Immature natural killer cell (primary cell): ENCODE measurements at regions not wholly inside any gene's neighbourhood (a gene's known extent, or its start where the extent isn't known, plus 50 kb on each side); places are given as distances from the start of the nearest gene placed in this dataset.

Experiments
- DNase-seq, 3 donors: peaks; one replicate each; pipeline ENCODE4 v3.0.0; 2022; ENCODE audit warnings: mixed read lengths in 1 of 3
- H3K27ac Mint-ChIP-seq, 6 donors: one replicate each; pipeline ENCODE4 v1.8.0; 2020; ENCODE audit warnings: mixed read lengths in 6 of 6, mild to moderate bottlenecking in 5 of 6, inconsistent platforms in 4 of 6, moderate library complexity in 3 of 6
- H3K27me3 Mint-ChIP-seq, 3 donors: one replicate each; pipeline ENCODE4 v1.8.0; 2020 to 2021; ENCODE audit warnings: low read depth in 3 of 3, mild to moderate bottlenecking in 3 of 3, mixed read lengths in 3 of 3, moderate library complexity in 3 of 3, inconsistent platforms in 1 of 3
- H3K36me3 Mint-ChIP-seq, 3 donors: one replicate each; pipeline ENCODE4 v1.8.0; 2020; ENCODE audit warnings: mixed read lengths in 3 of 3, inconsistent platforms in 2 of 3, mild to moderate bottlenecking in 2 of 3
- H3K4me1 Mint-ChIP-seq, 2 donors: one replicate each; pipeline ENCODE4 v1.8.0; 2020; ENCODE audit warnings: inconsistent platforms in 2 of 2, mild to moderate bottlenecking in 2 of 2, mixed read lengths in 2 of 2, moderate library complexity in 1 of 2
- H3K4me3 Mint-ChIP-seq, 5 donors: one replicate each; pipeline ENCODE4 v1.8.0; 2020; ENCODE audit warnings: mild to moderate bottlenecking in 5 of 5, mixed read lengths in 5 of 5, inconsistent platforms in 3 of 5, moderate library complexity in 3 of 5
- H3K9me3 Mint-ChIP-seq, 6 donors: one replicate each; pipeline ENCODE4 v1.8.0; 2020; ENCODE audit warnings: mild to moderate bottlenecking in 6 of 6, mixed read lengths in 6 of 6, inconsistent platforms in 4 of 6, moderate library complexity in 3 of 6

DNA sequence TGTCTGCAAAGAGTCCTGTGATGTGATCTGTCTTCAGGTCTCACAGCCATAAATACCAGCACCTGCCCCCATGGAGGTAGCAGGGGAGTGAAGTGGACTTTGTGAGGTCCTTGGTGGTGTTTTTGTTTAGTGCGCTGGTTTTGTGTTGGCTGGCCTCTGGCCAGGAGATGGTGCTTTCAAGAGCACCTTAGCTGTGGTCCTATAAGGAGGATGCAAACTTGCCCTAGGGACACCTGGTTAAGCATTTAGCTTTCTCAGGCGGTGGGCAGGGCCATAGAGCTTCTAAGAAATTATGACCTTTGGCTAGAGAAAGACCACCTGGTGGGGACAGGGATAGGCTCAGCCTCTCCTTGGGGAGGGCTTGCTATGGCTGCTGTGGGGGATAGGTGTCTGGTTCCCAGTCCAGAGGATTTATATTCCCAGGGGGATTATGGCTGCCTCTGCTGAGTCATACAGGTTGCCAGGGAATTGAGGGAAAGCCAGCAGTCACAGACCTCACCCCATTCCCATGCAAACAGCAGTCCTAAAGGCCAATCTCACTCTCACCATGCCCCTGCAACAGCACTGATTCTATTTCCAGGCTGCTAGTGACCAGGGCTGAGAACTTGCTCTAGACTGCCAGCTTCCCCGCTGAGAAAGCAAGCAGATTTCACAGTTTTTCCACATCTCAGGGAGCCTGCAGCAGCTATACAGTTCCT lies 259.3 kb downstream of the TFAP2B start:
- no peaks in the 10 kb centered on the region for H3K4me1 Mint-ChIP-seq
- H3K27me3 Mint-ChIP-seq: peaks cover 0 to 2% (median 2%) of the 10 kb centered on the region in 3 donors
- no peaks in the 10 kb centered on the region for H3K36me3 Mint-ChIP-seq
- DNase-seq: no peak
- no peak overlapping the region for H3K27ac Mint-ChIP-seq
- H3K4me3 Mint-ChIP-seq: no peak overlapping the region
- peaks cover 5 to 42% (median 14%) of the 10 kb centered on the region in 6 donors for H3K9me3 Mint-ChIP-seq

DNA sequence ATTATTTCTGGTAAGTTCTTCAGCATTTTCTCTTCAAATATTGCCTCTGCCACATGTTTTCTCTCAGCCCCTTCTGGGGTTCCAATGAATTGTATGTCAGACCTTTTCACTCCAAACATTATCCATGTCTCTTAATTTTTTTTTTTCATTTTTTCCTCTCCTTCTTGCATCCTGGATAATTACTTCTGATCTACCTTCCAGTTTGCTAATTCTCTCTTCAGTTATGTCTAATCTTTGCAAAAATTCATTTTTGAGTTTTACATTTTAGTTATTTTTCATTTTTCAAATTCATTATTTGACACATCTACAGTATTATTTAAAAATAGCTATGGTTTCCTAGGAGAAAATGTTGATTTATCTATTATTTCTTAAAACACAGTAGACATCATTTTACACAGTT lies 271.7 kb downstream of the TFAP2B start:
- Mint-ChIP-seq H3K36me3 (no peaks in the 10 kb centered on the region), H3K27me3 (no peaks in the 10 kb centered on the region), H3K4me1 (no peaks in the 10 kb centered on the region), H3K27ac (no peak overlapping the region), H3K9me3 (peaks cover 6 to 30% (median 12%) of the 10 kb centered on the region in 6 donors), H3K4me3 (no peak overlapping the region)
- DNase-seq: no peak

DNA sequence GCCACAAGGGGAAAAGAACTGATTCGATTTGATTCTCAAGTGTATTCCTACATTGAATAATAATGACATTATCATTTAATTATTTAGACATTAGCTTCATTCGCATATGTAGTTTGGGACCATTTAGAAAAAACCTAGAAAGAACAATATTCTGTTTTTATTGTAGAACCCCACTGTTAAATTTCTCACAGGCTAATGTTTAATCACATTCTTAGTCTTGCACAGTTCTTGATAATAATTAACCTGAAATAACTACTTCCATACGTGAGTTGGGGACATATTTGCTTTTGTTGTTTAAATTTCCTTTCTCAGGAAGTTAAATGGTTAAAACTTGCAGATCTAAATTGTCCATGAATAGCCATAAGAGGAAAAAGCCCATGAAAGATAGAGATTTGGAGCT lies 275.2 kb downstream of the TFAP2B start:
- H3K36me3 Mint-ChIP-seq: no peaks in the 10 kb centered on the region

DNA sequence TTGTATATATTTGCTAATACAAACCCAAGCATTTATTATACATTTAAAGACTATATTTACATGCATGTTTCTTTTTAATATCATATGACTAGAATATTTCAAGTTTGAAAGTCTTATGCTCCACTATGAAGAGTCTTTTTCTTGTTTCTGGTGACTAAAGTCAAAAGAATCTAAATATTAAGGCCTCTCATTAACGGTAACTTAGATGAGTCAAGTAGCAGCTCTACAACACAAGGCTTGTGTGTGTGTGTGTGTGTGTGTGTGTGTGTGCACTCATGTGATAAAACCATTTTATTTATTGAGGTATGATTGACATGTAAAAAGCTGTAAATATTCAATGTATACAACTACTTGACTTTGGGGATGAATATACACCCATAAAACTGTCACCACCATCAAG lies 275.6 kb downstream of the TFAP2B start:
- H3K9me3 Mint-ChIP-seq: peaks cover 4 to 37% (median 14%) of the 10 kb centered on the region in 6 donors
- no peak overlapping the region for H3K27ac Mint-ChIP-seq
- H3K4me3 Mint-ChIP-seq: no peak overlapping the region
- DNase-seq: no peak
- H3K4me1 Mint-ChIP-seq: no peaks in the 10 kb centered on the region
- no peaks in the 10 kb centered on the region for H3K27me3 Mint-ChIP-seq
- no peaks in the 10 kb centered on the region for H3K36me3 Mint-ChIP-seq

More for the DNA sequence above, 275.2 kb downstream of the TFAP2B start:
- peaks cover 4 to 33% (median 13%) of the 10 kb centered on the region in 6 donors for H3K9me3 Mint-ChIP-seq
- no peaks in the 10 kb centered on the region for H3K27me3 Mint-ChIP-seq
- H3K4me1 Mint-ChIP-seq: no peaks in the 10 kb centered on the region
- no peak overlapping the region for H3K27ac Mint-ChIP-seq
- H3K4me3 Mint-ChIP-seq: no peak overlapping the region
- DNase-seq: no peak

DNA sequence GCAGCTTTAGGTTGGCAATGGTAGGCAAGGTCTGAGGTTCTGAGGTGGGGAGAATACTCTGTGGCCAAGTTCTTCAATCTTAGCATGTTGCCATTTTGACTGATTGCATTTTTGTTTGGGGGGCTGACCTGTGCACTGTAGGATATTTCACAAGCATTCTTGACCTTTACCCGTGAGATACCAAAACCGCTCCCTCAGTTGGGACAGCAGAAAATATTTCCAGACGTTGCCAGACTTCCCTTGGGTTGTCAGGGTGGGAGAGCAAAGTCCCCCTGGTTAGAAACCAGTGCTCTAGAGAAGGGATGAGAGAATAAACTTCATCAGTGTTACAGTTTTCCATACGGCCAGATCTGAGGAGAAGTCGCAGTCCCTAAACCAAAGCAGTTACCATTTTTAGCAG lies 279.6 kb downstream of the TFAP2B start:
- DNase-seq: no peak
- H3K4me1 Mint-ChIP-seq: no peaks in the 10 kb centered on the region
- H3K27me3 Mint-ChIP-seq: no peaks in the 10 kb centered on the region
- H3K27ac Mint-ChIP-seq: no peak overlapping the region
- H3K4me3 Mint-ChIP-seq: no peak overlapping the region
- H3K36me3 Mint-ChIP-seq: no peaks in the 10 kb centered on the region
- H3K9me3 Mint-ChIP-seq: peaks cover 0 to 21% (median 12%) of the 10 kb centered on the region in 6 donors

DNA sequence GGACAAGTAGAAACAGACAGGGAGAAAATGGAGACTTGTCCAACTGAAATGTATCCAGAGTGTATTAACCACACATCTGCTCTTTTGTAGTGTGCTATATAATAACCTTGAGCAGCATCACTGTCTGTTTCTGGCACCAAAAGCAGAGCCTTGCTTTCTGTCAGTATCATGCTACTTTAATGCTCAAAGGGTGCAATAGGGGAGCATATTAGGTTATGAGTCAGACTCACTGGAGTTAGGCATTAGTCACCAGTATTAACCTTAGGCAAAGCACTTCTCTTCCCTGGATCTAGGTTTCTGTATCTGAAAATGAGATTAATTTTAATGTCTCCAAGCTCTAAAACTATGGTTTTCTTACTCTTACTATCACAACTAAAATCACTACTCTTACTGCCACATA lies 280.1 kb downstream of the TFAP2B start:
- no peak overlapping the region for H3K4me3 Mint-ChIP-seq
- H3K27ac Mint-ChIP-seq: no peak overlapping the region
- no peak for DNase-seq
- peaks cover 0 to 17% (median 11%) of the 10 kb centered on the region in 6 donors for H3K9me3 Mint-ChIP-seq
- H3K27me3 Mint-ChIP-seq: no peaks in the 10 kb centered on the region
- no peaks in the 10 kb centered on the region for H3K36me3 Mint-ChIP-seq
- H3K4me1 Mint-ChIP-seq: no peaks in the 10 kb centered on the region

DNA sequence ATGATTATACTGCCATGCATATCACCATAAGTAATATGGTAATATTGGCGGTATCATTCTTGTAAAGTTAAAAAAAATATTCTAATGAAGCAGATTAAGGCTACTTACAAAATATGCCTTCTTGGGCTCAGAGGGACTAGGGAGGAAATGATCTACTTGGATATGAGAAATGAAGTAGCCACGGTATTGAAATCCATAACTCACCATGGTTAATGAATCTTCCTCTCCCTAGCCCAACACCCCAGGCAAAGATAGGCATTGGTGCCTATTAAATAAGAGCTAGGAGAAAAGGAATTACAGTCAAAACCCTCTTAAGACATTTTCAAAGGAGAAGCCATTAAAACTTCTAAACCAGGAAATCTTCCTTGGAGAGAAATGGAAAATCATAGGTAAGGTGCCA lies 280.5 kb downstream of the TFAP2B start:
- H3K27me3 Mint-ChIP-seq: no peaks in the 10 kb centered on the region
- no peak overlapping the region for H3K27ac Mint-ChIP-seq
- peaks cover 0 to 17% (median 11%) of the 10 kb centered on the region in 6 donors for H3K9me3 Mint-ChIP-seq
- H3K4me3 Mint-ChIP-seq: no peak overlapping the region
- no peak for DNase-seq
- no peaks in the 10 kb centered on the region for H3K4me1 Mint-ChIP-seq
- H3K36me3 Mint-ChIP-seq: no peaks in the 10 kb centered on the region

DNA sequence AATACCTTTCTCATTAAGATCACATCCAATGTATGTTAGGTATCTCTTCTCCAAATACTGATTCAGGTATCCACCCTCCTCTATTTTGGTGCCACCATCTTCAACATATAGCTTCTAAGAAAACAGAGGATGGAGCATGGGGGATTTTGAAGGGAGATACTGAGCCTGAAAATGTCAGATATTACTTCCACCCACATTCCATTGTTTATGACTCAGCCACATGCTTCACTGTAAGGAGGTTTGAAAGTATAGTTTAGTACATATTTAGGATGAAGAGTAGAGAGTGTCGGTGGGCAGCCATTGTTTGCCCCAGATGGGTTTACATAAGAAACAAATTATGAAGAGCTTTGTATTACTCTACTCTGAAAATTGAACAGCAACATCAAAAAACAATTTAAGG lies 286.7 kb downstream of the TFAP2B start:
- DNase-seq: no peak
- Mint-ChIP-seq H3K27ac (no peak overlapping the region), H3K4me3 (no peak overlapping the region), H3K4me1 (no peaks in the 10 kb centered on the region), H3K9me3 (peaks cover 4 to 24% (median 14%) of the 10 kb centered on the region in 6 donors), H3K27me3 (no peaks in the 10 kb centered on the region), H3K36me3 (no peaks in the 10 kb centered on the region)

DNA sequence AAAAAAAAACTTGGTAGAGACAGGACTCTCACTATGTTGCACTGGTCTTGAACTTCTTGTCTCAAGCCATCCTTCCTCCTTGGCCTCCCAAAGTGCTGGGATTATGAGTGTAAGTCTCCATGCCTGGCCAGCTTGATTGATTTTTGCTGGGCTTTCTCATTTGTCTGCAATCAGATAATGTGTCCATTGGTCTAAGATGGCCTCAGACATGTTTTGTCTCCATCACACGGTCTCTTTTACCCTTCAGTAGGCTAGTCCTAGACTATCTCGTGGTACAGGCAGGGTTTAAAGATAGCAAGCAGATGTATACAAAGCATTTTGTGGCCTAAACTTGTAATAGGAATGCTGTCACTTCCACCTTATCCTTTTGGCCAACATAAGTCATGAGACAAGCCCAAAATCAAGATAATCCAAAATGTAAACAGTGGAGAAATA lies 289.1 kb downstream of the TFAP2B start:
- H3K9me3 Mint-ChIP-seq: peaks cover 8 to 40% (median 16%) of the 10 kb centered on the region in 6 donors

DNA sequence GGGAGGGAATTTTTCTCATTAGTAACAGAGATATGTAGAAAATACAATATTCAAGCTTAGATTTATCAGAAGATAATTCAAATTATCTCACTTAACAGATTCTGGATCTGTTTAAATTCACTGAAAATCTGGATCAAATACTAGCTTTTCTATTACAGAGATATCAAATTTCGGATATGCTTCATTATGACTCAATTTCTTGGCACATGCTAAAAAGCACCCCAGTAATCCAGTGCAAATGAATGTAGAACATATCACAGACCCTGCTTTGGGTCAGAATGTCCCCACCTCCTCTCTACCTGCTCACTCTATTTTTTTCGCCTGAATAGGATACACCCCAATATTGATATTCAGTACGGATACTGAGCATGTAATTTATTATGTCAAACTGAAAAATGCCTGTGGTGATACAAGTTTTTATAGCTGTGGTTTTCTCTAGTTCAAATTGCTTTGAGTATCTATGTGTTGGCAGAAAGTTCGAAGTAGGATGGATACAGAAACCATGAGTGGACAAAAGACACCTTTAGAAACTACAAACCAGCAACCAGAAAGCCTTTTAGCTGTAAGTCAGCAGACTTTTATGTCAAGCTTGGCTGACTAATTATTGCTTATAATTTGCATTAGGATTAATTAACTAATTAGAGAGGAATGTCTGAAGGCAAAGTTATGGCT lies 290.0 kb downstream of the TFAP2B start:
- H3K9me3 Mint-ChIP-seq: peaks cover 10 to 40% (median 15%) of the 10 kb centered on the region in 6 donors
- H3K4me1 Mint-ChIP-seq: no peaks in the 10 kb centered on the region
- no peaks in the 10 kb centered on the region for H3K27me3 Mint-ChIP-seq
- DNase-seq: no peak
- H3K27ac Mint-ChIP-seq: no peak overlapping the region
- H3K36me3 Mint-ChIP-seq: no peaks in the 10 kb centered on the region
- H3K4me3 Mint-ChIP-seq: no peak overlapping the region

More for the DNA sequence above, 289.1 kb downstream of the TFAP2B start:
- Mint-ChIP-seq H3K27ac (no peak overlapping the region), H3K36me3 (no peaks in the 10 kb centered on the region), H3K4me3 (no peak overlapping the region), H3K4me1 (no peaks in the 10 kb centered on the region), H3K27me3 (no peaks in the 10 kb centered on the region)
- DNase-seq: no peak

DNA sequence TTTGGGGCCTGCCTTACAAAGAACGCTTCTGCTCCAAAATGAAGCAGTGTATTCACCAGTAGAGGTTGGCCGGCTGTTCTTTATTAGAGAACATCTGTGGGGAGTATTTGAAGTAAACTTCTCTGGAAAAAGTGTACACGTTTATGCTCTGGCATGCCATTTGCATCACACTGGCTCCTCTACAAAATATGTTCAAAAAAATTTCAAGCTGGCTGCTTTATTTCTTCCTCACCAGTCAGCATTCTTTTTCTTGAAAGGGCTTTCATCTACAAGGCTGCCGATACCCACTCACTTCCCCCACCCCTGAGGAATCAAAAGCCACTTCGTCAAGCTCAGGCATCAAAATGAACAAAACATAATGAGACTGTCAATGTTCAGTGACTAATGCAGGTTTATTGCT lies 294.1 kb downstream of the TFAP2B start:
- Mint-ChIP-seq H3K4me3 (no peak overlapping the region), H3K9me3 (peaks cover 4 to 36% (median 18%) of the 10 kb centered on the region in 6 donors), H3K36me3 (no peaks in the 10 kb centered on the region), H3K4me1 (no peaks in the 10 kb centered on the region), H3K27ac (no peak overlapping the region), H3K27me3 (no peaks in the 10 kb centered on the region)
- DNase-seq: no peak

DNA sequence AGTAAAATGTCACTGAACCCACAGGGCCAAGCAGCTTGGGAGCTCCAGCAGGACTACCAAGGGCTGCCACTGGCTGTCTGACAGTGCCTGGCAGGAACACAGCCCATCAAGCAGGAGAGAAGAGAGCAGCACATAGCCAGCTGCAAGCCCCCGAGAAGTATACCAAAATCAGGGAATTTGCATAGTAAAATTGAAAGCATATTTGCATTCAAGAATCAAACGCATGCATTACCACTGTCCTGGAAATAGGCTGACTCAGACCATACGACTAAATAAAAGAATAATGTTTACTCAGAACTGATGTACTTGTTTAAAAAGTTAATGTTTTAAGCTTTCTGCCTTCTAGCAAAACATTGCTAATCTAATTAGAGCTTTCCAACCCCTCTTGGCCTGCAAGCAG lies 298.1 kb downstream of the TFAP2B start:
- no peaks in the 10 kb centered on the region for H3K4me1 Mint-ChIP-seq
- no peak for DNase-seq
- no peak overlapping the region for H3K4me3 Mint-ChIP-seq
- H3K36me3 Mint-ChIP-seq: no peaks in the 10 kb centered on the region
- H3K27ac Mint-ChIP-seq: no peak overlapping the region
- peaks cover 5 to 45% (median 14%) of the 10 kb centered on the region in 6 donors for H3K9me3 Mint-ChIP-seq
- H3K27me3 Mint-ChIP-seq: no peaks in the 10 kb centered on the region

DNA sequence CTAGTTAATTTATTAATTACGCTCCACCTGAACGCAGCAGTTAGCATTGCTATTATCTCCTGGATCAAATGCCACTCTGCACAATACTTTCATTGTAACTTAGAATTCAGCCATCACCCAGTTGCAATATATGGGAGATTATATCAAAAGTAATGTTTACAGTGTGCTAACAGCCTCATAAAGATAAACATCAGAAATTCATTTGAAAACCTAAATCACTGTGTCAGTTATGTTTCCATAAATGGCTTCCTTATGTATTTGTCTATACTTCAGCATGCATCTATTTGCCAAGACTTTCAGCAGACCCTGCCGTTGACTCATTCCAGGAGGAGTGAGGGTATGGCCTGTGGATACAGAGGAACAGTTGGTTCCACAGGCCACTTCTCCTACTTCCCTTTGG lies 300.1 kb downstream of the TFAP2B start:
- H3K4me1 Mint-ChIP-seq: no peaks in the 10 kb centered on the region
- DNase-seq: no peak
- H3K27ac Mint-ChIP-seq: no peak overlapping the region
- no peaks in the 10 kb centered on the region for H3K27me3 Mint-ChIP-seq
- no peak overlapping the region for H3K4me3 Mint-ChIP-seq
- H3K9me3 Mint-ChIP-seq: peaks cover 9 to 46% (median 20%) of the 10 kb centered on the region in 6 donors
- H3K36me3 Mint-ChIP-seq: peaks cover 0 to 3% (median 0%) of the 10 kb centered on the region in 3 donors

DNA sequence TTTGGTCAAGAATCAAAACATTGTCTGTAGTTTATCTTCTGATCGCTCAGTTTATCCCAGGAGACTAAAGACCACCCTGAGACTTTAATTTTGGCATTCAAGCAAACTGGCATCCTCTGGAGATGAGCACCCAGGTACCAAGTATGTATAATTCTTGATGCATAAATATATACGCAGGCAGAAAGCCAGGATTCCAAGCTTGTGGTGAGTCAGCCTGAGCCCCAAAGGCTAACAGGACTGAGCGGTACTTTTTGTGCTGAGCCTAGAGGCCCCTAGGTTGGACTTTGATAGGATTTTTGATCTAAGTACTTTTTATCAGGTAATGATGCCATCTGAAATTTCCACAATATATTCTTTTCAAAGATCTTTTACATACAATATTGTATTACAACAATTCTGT lies 301.3 kb downstream of the TFAP2B start:
- Mint-ChIP-seq H3K4me3 (no peak overlapping the region), H3K27ac (no peak overlapping the region), H3K9me3 (peaks cover 9 to 38% (median 18%) of the 10 kb centered on the region in 6 donors), H3K27me3 (no peaks in the 10 kb centered on the region), H3K4me1 (no peaks in the 10 kb centered on the region), H3K36me3 (peaks cover 0 to 3% (median 0%) of the 10 kb centered on the region in 3 donors)
- no peak for DNase-seq
